Occipital lobe (tissue), 1 donor: ENCODE measurements at regions not wholly inside any gene's neighbourhood (a gene's known extent, or its start where the extent isn't known, plus 50 kb on each side); places are given as distances from the start of the nearest gene placed in this dataset.

ENCODE experiments used
- DNase-seq: peaks from one replicate; lab custom pipeline; 2025; lab: John Stamatoyannopoulos, UW

GRCh38 chr7:153382641-153383101 lies 623.1 kb downstream of the ACTR3B start:
- DNase-seq = no peak

GRCh38 chr7:153383781-153384180 lies 624.2 kb downstream of the ACTR3B start:
- no peak for DNase-seq

- no peak for DNase-seq
Measured at GRCh38 chr7:153385502-153385901, 626.0 kb downstream of the ACTR3B start.

GRCh38 chr7:153386556-153386955 lies 627.0 kb downstream of the ACTR3B start:
- DNase-seq = no peak

- no peak for DNase-seq
Measured at GRCh38 chr7:153388611-153389010, 629.1 kb downstream of the ACTR3B start.

GRCh38 chr7:153389261-153389660 lies 629.7 kb downstream of the ACTR3B start:
- no peak for DNase-seq

- DNase-seq = no peak
Measured at GRCh38 chr7:153390955-153391354, 631.4 kb downstream of the ACTR3B start.

GRCh38 chr7:153392726-153393125 lies 633.2 kb downstream of the ACTR3B start:
- DNase-seq = no peak

GRCh38 chr7:153393666-153394065 lies 634.1 kb downstream of the ACTR3B start:
- no peak for DNase-seq

GRCh38 chr7:153396475-153396874 lies 636.9 kb downstream of the ACTR3B start:
- DNase-seq = no peak

- no peak for DNase-seq
Measured at GRCh38 chr7:153397459-153397858, 637.9 kb downstream of the ACTR3B start.

- DNase-seq = no peak
Measured at GRCh38 chr7:153397906-153398305, 638.4 kb downstream of the ACTR3B start.

GRCh38 chr7:153398370-153398769 lies 638.8 kb downstream of the ACTR3B start:
- DNase-seq = no peak

- DNase-seq = no peak
Measured at GRCh38 chr7:153398789-153399553, 639.4 kb downstream of the ACTR3B start.

GRCh38 chr7:153399554-153399940 lies 640.0 kb downstream of the ACTR3B start:
- no peak for DNase-seq

- no peak for DNase-seq
Measured at GRCh38 chr7:153400735-153401593, 641.4 kb downstream of the ACTR3B start.

- DNase-seq = no peak
Measured at GRCh38 chr7:153401795-153402720, 642.5 kb downstream of the ACTR3B start.

- DNase-seq = no peak
Measured at GRCh38 chr7:153402721-153403541, 643.4 kb downstream of the ACTR3B start.

- DNase-seq = no peak
Measured at GRCh38 chr7:153404124-153404523, 644.6 kb downstream of the ACTR3B start.

GRCh38 chr7:153404781-153405279 lies 645.3 kb downstream of the ACTR3B start:
- DNase-seq = no peak
